Hepatocyte (in vitro differentiated cells): ENCODE measurements at regions not wholly inside any gene's neighbourhood (a gene's known extent, or its start where the extent isn't known, plus 50 kb on each side); places are given as distances from the start of the nearest gene placed in this dataset.

Experiments used
- CTCF ChIP-seq: fragments of 200-600 bp; sonication (generic); IDR thresholded peaks from 2 replicates; pipeline ENCODE4 v1.5.1; 2016; ENCODE audit warnings: antibody characterized with exemption, mild to moderate bottlenecking; ENCODE audit not compliant: poor library complexity
- EZH2phosphoT487 ChIP-seq: fragments of 200-600 bp; sonication (generic); IDR thresholded peaks from one replicate; pipeline ENCODE4 v1.6.1; 2018; ENCODE audit warnings: antibody characterized with exemption, mild to moderate bottlenecking, low read depth, moderate library complexity; ENCODE audit not compliant: unreplicated experiment, severe bottlenecking

- TF ChIP-seq CTCF: no peak
- no peak for TF ChIP-seq EZH2phosphoT487
Observed at GRCh38 chr2:19745318-19746136, 156.3 kb downstream of the TTC32 start.
